ENCODE measurements at regions not wholly inside any gene's neighbourhood (a gene's known extent, or its start where the extent isn't known, plus 50 kb on each side); places are given as distances from the start of the nearest gene placed in this dataset.
A peak's percentile ranks its signal among the peaks of the same experiment; 100 is the strongest.

- Mint-ChIP-seq H3K4me3 (ENCODE audit: unreplicated experiment) (no peak overlapping the region), H3K9me3 (ENCODE audit: unreplicated experiment) (no peaks in the 10 kb centered on the region), H3K27ac (ENCODE audit: low read depth, unreplicated experiment) (no peak overlapping the region), H3K4me1 (ENCODE audit: insufficient read depth, unreplicated experiment) (peaks cover 7% of the 10 kb centered on the region), H3K27me3 (ENCODE audit: insufficient read depth, unreplicated experiment) (no peaks in the 10 kb centered on the region), H3K36me3 (ENCODE audit: insufficient read depth, unreplicated experiment) (no peaks in the 10 kb centered on the region)
- ChIA-PET CTCF (interaction anchor here (0.6 kb wide), 2 partner anchors 18 to 310 kb away, joined by 3 read pairs; no protein-coding TSS in a partner anchor), POLR2A (no interaction called here)
- no TSS peak for BruUV-seq (replicated peaks)
- DNase-seq (ENCODE audit: unreplicated experiment): no peak
- intact Hi-C loops (cut with micrococcal nuclease): no loop called here
- no peak for TF ChIP-seq CTCF (IDR thresholded peaks at IDR 0.05; ENCODE audit: unreplicated experiment)
These were observed 463.3 kb downstream of the SOX6 start for GRCh38 chr11:15893080-15893492.

- Mint-ChIP-seq H3K4me1 (ENCODE audit: insufficient read depth, unreplicated experiment) (peaks cover 7% of the 10 kb centered on the region), H3K4me3 (ENCODE audit: unreplicated experiment) (no peak overlapping the region), H3K27me3 (ENCODE audit: insufficient read depth, unreplicated experiment) (no peaks in the 10 kb centered on the region), H3K36me3 (ENCODE audit: insufficient read depth, unreplicated experiment) (no peaks in the 10 kb centered on the region), H3K9me3 (ENCODE audit: unreplicated experiment) (no peaks in the 10 kb centered on the region), H3K27ac (ENCODE audit: low read depth, unreplicated experiment) (no peak overlapping the region)
- no TSS peak for BruUV-seq (replicated peaks)
- ChIA-PET POLR2A (no interaction called here), CTCF (interaction anchor here (0.6 kb wide), 2 partner anchors 79 to 146 kb away, joined by 3 read pairs; no protein-coding TSS in a partner anchor)
- DNase-seq (ENCODE audit: unreplicated experiment): no peak
- intact Hi-C loops (cut with micrococcal nuclease): no loop called here
- TF ChIP-seq CTCF (IDR thresholded peaks at IDR 0.05; ENCODE audit: unreplicated experiment): no peak
These were observed 460.3 kb downstream of the SOX6 start for GRCh38 chr11:15896026-15896425.

GRCh38 chr11:15896530-15896929 lies 459.8 kb downstream of the SOX6 start:
- no TSS peak for BruUV-seq (replicated peaks)
- intact Hi-C loops (cut with micrococcal nuclease): no loop called here
- no peak for TF ChIP-seq CTCF (IDR thresholded peaks at IDR 0.05; ENCODE audit: unreplicated experiment)
- no peak overlapping the region for H3K27ac Mint-ChIP-seq (ENCODE audit: low read depth, unreplicated experiment)
- H3K36me3 Mint-ChIP-seq (ENCODE audit: insufficient read depth, unreplicated experiment): no peaks in the 10 kb centered on the region
- POLR2A ChIA-PET: no interaction called here
- H3K4me1 Mint-ChIP-seq (ENCODE audit: insufficient read depth, unreplicated experiment): peaks cover 7% of the 10 kb centered on the region
- no peaks in the 10 kb centered on the region for H3K27me3 Mint-ChIP-seq (ENCODE audit: insufficient read depth, unreplicated experiment)
- no peak for DNase-seq (ENCODE audit: unreplicated experiment)
- H3K9me3 Mint-ChIP-seq (ENCODE audit: unreplicated experiment): no peaks in the 10 kb centered on the region
- H3K4me3 Mint-ChIP-seq (ENCODE audit: unreplicated experiment): no peak overlapping the region
- CTCF ChIA-PET: interaction anchor here (0.6 kb wide), 1 partner anchor 146 kb away, joined by 3 read pairs; no protein-coding TSS in a partner anchor

- ChIA-PET POLR2A (no interaction called here), CTCF (no interaction called here)
- no TSS peak for BruUV-seq (replicated peaks)
- no peak for TF ChIP-seq CTCF (IDR thresholded peaks at IDR 0.05; ENCODE audit: unreplicated experiment)
- Mint-ChIP-seq H3K4me3 (ENCODE audit: unreplicated experiment) (no peak overlapping the region), H3K27ac (ENCODE audit: low read depth, unreplicated experiment) (no peak overlapping the region), H3K36me3 (ENCODE audit: insufficient read depth, unreplicated experiment) (no peaks in the 10 kb centered on the region), H3K27me3 (ENCODE audit: insufficient read depth, unreplicated experiment) (no peaks in the 10 kb centered on the region), H3K4me1 (ENCODE audit: insufficient read depth, unreplicated experiment) (peaks cover 10% of the 10 kb centered on the region), H3K9me3 (ENCODE audit: unreplicated experiment) (no peaks in the 10 kb centered on the region)
- peak; percentile 47 for DNase-seq (ENCODE audit: unreplicated experiment)
- intact Hi-C loops (cut with micrococcal nuclease): no loop called here
These were observed 459.0 kb downstream of the SOX6 start for GRCh38 chr11:15897211-15897960.
